Caki2 (cell line): ENCODE measurements at regions not wholly inside any gene's neighbourhood (a gene's known extent, or its start where the extent isn't known, plus 50 kb on each side); places are given as distances from the start of the nearest gene placed in this dataset.

ENCODE experiments used
- DNase-seq: peaks from one replicate; pipeline ENCODE4 v3.0.0-alpha.2; 2015; ENCODE audit warnings: low read depth
- in situ Hi-C: cut with HindIII; loops from 2 replicates; pipeline ENCODE4 v1.10.0; 2016; ENCODE audit warnings: low sequenced_read_pairs, low pct_unique_long_range_greater_than_20kb, mixed read lengths

DNA sequence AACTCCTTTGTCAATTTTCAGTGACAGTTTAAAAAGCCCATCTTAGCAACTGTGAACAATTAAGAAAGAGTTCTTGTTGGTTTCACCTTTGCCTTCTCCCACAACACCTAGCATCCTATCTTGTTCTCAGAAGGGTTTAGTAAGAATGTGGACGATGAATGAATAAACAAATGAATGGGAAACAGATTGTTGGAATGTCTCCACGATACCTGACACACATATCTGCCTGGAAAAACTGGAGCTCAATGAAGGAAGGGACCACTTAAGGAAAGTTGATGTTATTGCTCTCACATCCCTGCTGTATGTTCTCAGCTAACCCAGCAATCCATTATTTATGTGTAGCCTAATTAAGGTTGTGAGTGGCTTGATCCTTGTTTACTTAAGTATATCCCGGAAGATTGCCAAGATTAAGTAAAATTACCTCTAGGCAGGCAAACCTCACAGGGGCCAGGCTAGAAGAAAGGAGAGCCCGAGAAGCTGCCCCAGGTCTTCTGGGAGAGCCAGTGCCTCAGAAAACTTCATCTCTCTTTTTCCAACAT lies 286.4 kb downstream of the NXPE2 start:
- DNase-seq = no peak
- in situ Hi-C loops = no loop called here

DNA sequence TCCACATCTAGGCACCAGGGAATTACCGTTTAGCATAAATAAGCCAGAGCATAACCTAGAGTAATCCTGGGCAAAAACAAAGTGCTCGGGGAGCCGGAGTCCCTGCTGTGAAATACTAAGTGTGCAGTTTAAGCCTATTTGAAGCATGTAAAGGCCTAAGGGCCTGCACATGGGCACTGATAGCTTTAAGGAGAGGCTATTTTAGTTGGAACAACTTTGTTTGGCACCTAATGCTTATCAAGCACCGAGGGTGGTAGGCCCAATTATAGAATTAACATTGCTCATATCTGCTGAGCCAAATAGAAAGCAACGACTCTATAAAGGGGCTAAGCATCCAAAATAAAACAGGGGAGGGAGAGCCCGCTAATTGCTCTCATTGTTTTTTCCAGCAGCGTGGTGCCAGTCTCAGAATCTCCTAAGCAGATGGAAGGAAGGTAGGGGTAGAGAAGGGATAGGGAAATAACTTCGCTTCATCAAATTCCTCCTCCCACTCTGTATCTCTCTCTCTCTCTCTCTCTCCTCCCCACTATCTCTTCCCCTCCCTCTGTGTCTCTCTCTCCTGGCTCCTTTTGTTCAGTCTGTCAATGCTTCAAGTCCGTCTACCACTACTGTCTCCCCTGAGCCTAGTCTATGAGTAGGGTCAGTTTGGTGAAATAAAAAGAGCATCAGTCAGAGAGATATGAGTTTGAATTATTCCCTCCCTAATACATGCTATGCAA lies 292.8 kb downstream of the NXPE2 start:
- in situ Hi-C loops = no loop called here
- no peak for DNase-seq

- no peak for DNase-seq
- in situ Hi-C loops = no loop called here
These were observed 293.8 kb downstream of the NXPE2 start for GRCh38 chr11:114972105-114972504.

DNA sequence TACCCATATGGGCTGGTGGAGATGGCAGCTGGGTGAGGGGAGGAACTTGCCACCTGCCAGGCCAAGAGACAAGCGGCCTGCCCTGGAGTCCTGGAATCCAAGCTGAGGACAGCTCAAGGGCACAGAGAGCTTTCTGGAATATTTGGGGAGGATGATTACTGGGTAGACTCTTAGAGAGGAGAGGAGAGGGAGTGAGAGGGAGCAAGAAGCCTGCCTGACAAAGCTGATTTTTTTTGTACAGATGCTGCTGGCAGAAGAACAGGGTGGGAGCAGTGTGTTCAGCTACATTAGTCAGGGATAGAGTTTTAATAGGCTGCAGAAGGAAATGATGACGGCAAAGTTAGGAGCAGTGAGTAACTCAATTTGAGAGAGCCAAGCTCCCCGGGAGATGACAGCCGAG lies 299.3 kb downstream of the NXPE2 start:
- DNase-seq = no peak
- in situ Hi-C loops = no loop called here

- no peak for DNase-seq
- in situ Hi-C loops = no loop called here
These were observed 303.8 kb downstream of the NXPE2 start for GRCh38 chr11:114982141-114982540.

- in situ Hi-C loops = no loop called here
- no peak for DNase-seq
These were observed 306.4 kb downstream of the NXPE2 start for GRCh38 chr11:114984611-114985163.

GRCh38 chr11:114986365-114986764 lies 308.0 kb downstream of the NXPE2 start:
- in situ Hi-C loops = no loop called here
- no peak for DNase-seq

GRCh38 chr11:114987186-114987760 lies 308.9 kb downstream of the NXPE2 start:
- no peak for DNase-seq
- in situ Hi-C loops = no loop called here

- DNase-seq = no peak
- in situ Hi-C loops = no loop called here
These were observed 310.3 kb downstream of the NXPE2 start for GRCh38 chr11:114988644-114989043.

GRCh38 chr11:114989536-114989935 lies 311.2 kb downstream of the NXPE2 start:
- in situ Hi-C loops = no loop called here
- no peak for DNase-seq

- in situ Hi-C loops = no loop called here
- no peak for DNase-seq
These were observed 327.3 kb downstream of the NXPE2 start for GRCh38 chr11:115005663-115006062.

DNA sequence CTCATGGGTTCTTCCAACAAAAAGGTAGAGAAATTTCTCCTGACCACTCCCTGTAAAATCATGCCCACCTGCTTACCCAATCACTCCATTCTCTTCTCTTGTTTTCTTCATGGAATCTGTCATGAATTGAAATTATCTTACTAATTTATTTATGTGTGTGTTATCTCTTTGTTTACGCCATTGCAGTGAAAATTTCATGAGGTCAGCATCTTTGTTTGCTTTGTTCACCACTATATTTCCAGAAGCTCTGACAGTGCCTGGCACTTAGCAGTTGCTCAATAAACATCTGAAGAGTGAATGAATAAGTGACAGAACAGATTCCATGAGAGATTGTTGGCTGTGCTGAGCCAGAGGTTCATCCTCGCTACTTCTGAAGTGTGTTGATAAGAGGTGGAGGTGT lies 329.5 kb downstream of the NXPE2 start:
- in situ Hi-C loops = no loop called here
- no peak for DNase-seq

GRCh38 chr11:115008799-115009198 lies 330.5 kb downstream of the NXPE2 start:
- DNase-seq = no peak
- in situ Hi-C loops = no loop called here

GRCh38 chr11:115017529-115017928 lies 339.2 kb downstream of the NXPE2 start:
- in situ Hi-C loops = no loop called here

DNA sequence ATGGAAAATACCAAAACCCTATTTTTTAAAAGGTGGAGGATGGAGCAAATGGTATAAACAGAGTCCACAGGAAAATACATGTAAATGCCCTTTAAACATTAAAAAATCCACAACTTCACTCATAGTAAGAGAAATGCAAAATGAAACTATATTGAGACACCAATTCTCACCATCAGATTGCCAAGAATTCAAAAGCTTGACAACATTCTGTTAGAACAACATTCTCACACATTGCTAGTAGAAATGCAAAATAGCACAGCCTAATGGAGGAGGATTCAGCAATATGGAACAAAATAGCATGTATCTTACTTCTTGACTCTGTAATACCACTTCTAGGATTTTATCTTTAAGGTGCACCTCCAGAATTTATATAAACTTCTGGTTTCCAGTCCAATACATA lies 351.8 kb downstream of the NXPE2 start:
- DNase-seq = no peak
- in situ Hi-C loops = no loop called here

More at GRCh38 chr11:115017529-115017928, 339.2 kb downstream of the NXPE2 start:
- no peak for DNase-seq

GRCh38 chr11:115036406-115037180 lies 358.3 kb downstream of the NXPE2 start:
- in situ Hi-C loops = no loop called here

GRCh38 chr11:115042002-115042401 lies 363.7 kb downstream of the NXPE2 start:
- in situ Hi-C loops = no loop called here
- DNase-seq = no peak

More at GRCh38 chr11:115036406-115037180, 358.3 kb downstream of the NXPE2 start:
- no peak for DNase-seq

DNA sequence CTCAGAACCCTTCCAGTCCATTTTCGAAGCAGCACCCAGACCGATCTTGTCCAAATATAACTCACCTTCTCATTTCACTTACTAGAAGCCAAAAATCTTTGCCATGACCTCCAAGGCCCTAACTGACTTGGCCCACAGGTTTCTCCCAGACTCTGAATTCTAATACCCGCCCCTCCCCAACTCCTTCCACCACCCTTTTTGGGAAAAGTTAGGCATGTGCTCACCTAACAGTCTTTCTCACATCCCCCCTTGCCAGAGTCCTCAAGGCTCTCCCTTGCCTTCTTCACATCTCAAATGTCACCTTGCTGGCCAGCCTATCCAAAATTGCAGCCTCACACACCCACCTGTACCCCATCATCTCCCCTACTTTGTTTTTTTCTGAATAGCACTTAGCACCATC lies 369.3 kb downstream of the NXPE2 start:
- no peak for DNase-seq
- in situ Hi-C loops = no loop called here

- no peak for DNase-seq
- in situ Hi-C loops = no loop called here
These were observed 371.5 kb downstream of the NXPE2 start for GRCh38 chr11:115049796-115050195.
